ENCODE measurements at regions not wholly inside any gene's neighbourhood (a gene's known extent, or its start where the extent isn't known, plus 50 kb on each side); places are given as distances from the start of the nearest gene placed in this dataset.

DNA sequence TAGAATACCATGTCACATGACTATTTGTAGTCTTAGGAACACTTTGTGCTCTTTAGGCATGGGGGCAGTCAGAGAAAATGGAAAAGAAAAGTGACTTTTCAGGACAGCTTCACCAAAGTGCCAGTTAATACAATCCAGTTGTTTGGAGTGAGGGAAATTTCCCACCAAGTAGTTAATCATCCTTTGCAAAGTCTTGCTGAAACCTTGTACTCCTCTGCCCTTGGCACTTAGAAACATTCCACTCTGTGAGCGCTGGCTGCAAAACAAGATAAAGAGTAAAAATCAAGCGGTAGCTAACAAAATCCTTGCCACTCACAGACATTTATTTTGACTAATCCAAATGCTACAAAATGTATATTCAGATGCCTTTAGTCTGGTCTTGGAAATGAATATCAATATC is 229.2 kb upstream of the HSF2 start:
- TF ChIP-seq, protein P1, sequence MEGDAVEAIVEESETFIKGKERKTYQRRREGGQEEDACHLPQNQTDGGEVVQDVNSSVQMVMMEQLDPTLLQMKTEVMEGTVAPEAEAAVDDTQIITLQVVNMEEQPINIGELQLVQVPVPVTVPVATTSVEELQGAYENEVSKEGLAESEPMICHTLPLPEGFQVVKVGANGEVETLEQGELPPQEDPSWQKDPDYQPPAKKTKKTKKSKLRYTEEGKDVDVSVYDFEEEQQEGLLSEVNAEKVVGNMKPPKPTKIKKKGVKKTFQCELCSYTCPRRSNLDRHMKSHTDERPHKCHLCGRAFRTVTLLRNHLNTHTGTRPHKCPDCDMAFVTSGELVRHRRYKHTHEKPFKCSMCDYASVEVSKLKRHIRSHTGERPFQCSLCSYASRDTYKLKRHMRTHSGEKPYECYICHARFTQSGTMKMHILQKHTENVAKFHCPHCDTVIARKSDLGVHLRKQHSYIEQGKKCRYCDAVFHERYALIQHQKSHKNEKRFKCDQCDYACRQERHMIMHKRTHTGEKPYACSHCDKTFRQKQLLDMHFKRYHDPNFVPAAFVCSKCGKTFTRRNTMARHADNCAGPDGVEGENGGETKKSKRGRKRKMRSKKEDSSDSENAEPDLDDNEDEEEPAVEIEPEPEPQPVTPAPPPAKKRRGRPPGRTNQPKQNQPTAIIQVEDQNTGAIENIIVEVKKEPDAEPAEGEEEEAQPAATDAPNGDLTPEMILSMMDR (IDR thresholded peaks at IDR 0.05), result no peak
- TF ChIP-seq POLR2AphosphoS2 (conservative IDR thresholded peaks at IDR 0.05; ENCODE audit: low read length) (no peak), POLR2A (IDR thresholded peaks at IDR 0.05; ENCODE audit: low read length) (no peak)

All from A549 (cell line).